MM.1S (cell line): ENCODE measurements at regions not wholly inside any gene's neighbourhood (a gene's known extent, or its start where the extent isn't known, plus 50 kb on each side); places are given as distances from the start of the nearest gene placed in this dataset.

Experiments
- DNase-seq: peaks from one replicate; pipeline ENCODE4 v3.0.0-alpha.2; 2015
- H2AFZ ChIP-seq: fragments of 300-600 bp; sonication (generic); 2 replicates; pipeline ENCODE4 v1.6.0; 2016; ENCODE audit warnings: antibody characterized with exemption, low read length
- H3F3A ChIP-seq: fragments of 300-600 bp; sonication (generic); 2 replicates; pipeline ENCODE4 v1.6.1; 2016; ENCODE audit warnings: mild to moderate bottlenecking, antibody characterized with exemption, low read length, moderate library complexity, mixed read lengths; ENCODE audit not compliant: insufficient read depth
- H3K27ac ChIP-seq: fragments of 300-600 bp; sonication (generic); 2 replicates; pipeline ENCODE4 v1.5.1; 2016; ENCODE audit warnings: mild to moderate bottlenecking, low read length
- H3K27me3 ChIP-seq: fragments of 300-600 bp; sonication (generic); replicated peaks from 2 replicates; pipeline ENCODE4 v1.6.0; 2016; ENCODE audit warnings: low read length; ENCODE audit not compliant: insufficient read depth
- H3K36me3 ChIP-seq: fragments of 300-600 bp; sonication (generic); replicated peaks from 2 replicates; pipeline ENCODE4 v1.6.1; 2016; ENCODE audit warnings: mild to moderate bottlenecking, low read length, mixed read lengths; ENCODE audit not compliant: insufficient read depth
- H3K4me1 ChIP-seq: fragments of 300-600 bp; sonication (generic); 2 replicates; pipeline ENCODE4 v1.6.1; 2016; ENCODE audit warnings: low read length, mixed read lengths
- H3K4me2 ChIP-seq: fragments of 300-600 bp; sonication (generic); 2 replicates; pipeline ENCODE4 v1.6.0; 2016; ENCODE audit warnings: low read depth, low read length
- H3K4me3 ChIP-seq: fragments of 300-600 bp; sonication (generic); 2 replicates; pipeline ENCODE4 v1.5.1; 2016; ENCODE audit warnings: low read length, mixed read lengths
- H3K79me2 ChIP-seq: fragments of 300-600 bp; sonication (generic); 2 replicates; pipeline ENCODE4 v1.6.1; 2016; ENCODE audit warnings: mixed run types, low read length, mixed read lengths
- H3K9ac ChIP-seq: fragments of 300-600 bp; sonication (generic); 2 replicates; pipeline ENCODE4 v1.6.1; 2016; ENCODE audit warnings: low read length, mixed read lengths
- H3K9me2 ChIP-seq: fragments of 300-600 bp; sonication (generic); replicated peaks from 2 replicates; pipeline ENCODE4 v1.6.1; 2016; ENCODE audit warnings: mild to moderate bottlenecking, low read length, mixed read lengths; ENCODE audit not compliant: insufficient read depth
- H3K9me3 ChIP-seq: fragments of 300-600 bp; sonication (generic); replicated peaks from 2 replicates; pipeline ENCODE4 v1.6.1; 2016; ENCODE audit warnings: mild to moderate bottlenecking, low read length, mixed read lengths; ENCODE audit not compliant: insufficient read depth
- H4K20me1 ChIP-seq: fragments of 300-600 bp; sonication (generic); 2 replicates; pipeline ENCODE4 v1.6.1; 2016; ENCODE audit warnings: mild to moderate bottlenecking, low read length, moderate library complexity, mixed read lengths; ENCODE audit not compliant: insufficient read depth
- EZH2 ChIP-seq: fragments of 300-600 bp; sonication (generic); optimal IDR thresholded peaks from 2 replicates; pipeline ENCODE3; 2017; ENCODE audit warnings: low read depth, mild to moderate bottlenecking, antibody characterized with exemption, low read length, mixed read lengths
- EZH2phosphoT487 ChIP-seq: fragments of 300-600 bp; sonication (generic); IDR thresholded peaks from 2 replicates; pipeline ENCODE4 v1.6.1; 2018; ENCODE audit warnings: antibody characterized with exemption, low read length
- TF ChIP-seq, protein P1 (sequence below): fragments of 300-600 bp; sonication (generic); IDR thresholded peaks from 2 replicates; pipeline ENCODE4 v1.5.1; 2016; ENCODE audit warnings: antibody characterized with exemption, low read length, mixed read lengths

- H3K9ac ChIP-seq: no peak overlapping the region
- no peaks in the 10 kb centered on the region for H3K36me3 ChIP-seq
- no peaks in the 10 kb centered on the region for H3K79me2 ChIP-seq
- no peak overlapping the region for H3K4me3 ChIP-seq
- H2AFZ ChIP-seq: no peak overlapping the region
- no peaks in the 10 kb centered on the region for H3K9me3 ChIP-seq
- TF ChIP-seq EZH2 (no peak), EZH2phosphoT487 (no peak)
- TF ChIP-seq, protein P1, sequence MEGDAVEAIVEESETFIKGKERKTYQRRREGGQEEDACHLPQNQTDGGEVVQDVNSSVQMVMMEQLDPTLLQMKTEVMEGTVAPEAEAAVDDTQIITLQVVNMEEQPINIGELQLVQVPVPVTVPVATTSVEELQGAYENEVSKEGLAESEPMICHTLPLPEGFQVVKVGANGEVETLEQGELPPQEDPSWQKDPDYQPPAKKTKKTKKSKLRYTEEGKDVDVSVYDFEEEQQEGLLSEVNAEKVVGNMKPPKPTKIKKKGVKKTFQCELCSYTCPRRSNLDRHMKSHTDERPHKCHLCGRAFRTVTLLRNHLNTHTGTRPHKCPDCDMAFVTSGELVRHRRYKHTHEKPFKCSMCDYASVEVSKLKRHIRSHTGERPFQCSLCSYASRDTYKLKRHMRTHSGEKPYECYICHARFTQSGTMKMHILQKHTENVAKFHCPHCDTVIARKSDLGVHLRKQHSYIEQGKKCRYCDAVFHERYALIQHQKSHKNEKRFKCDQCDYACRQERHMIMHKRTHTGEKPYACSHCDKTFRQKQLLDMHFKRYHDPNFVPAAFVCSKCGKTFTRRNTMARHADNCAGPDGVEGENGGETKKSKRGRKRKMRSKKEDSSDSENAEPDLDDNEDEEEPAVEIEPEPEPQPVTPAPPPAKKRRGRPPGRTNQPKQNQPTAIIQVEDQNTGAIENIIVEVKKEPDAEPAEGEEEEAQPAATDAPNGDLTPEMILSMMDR: no peak
- H3K9me2 ChIP-seq: no peaks in the 10 kb centered on the region
- 0 out of 2 replicates have a peak, but pooled peaks cover 7% of the 10 kb centered on the region for H3F3A ChIP-seq
- H3K27me3 ChIP-seq: no peaks in the 10 kb centered on the region
- H3K27ac ChIP-seq: no peak overlapping the region
- no peaks in the 10 kb centered on the region for H4K20me1 ChIP-seq
- H3K4me2 ChIP-seq: no peak overlapping the region
- H3K4me1 ChIP-seq: peaks cover 31% of the 10 kb centered on the region
- DNase-seq: peak; percentile 11
Measured at GRCh38 chr2:12504443-12504842, 212.3 kb upstream of the TRIB2 start.

GRCh38 chr2:12506846-12507245, 209.9 kb upstream of the TRIB2 start:
- no peak overlapping the region for H3K4me2 ChIP-seq
- no peaks in the 10 kb centered on the region for H3K27me3 ChIP-seq
- H3K4me3 ChIP-seq: no peak overlapping the region
- H3K79me2 ChIP-seq: no peaks in the 10 kb centered on the region
- H3K27ac ChIP-seq: no peak overlapping the region
- no peaks in the 10 kb centered on the region for H3K9me2 ChIP-seq
- no peak for TF ChIP-seq EZH2phosphoT487
- TF ChIP-seq, protein P1: no peak
- no peak for TF ChIP-seq EZH2
- DNase-seq: no peak
- no peaks in the 10 kb centered on the region for H3K36me3 ChIP-seq
- H4K20me1 ChIP-seq: no peaks in the 10 kb centered on the region
- no peak overlapping the region for H2AFZ ChIP-seq
- no peaks in the 10 kb centered on the region for H3K9me3 ChIP-seq
- peaks cover 21% of the 10 kb centered on the region for H3K4me1 ChIP-seq
- H3F3A ChIP-seq: 0 out of 2 replicates have a peak, but pooled peaks cover 5% of the 10 kb centered on the region
- H3K9ac ChIP-seq: no peak overlapping the region

GRCh38 chr2:12507295-12507694, 209.4 kb upstream of the TRIB2 start:
- no peaks in the 10 kb centered on the region for H3K9me2 ChIP-seq
- H2AFZ ChIP-seq: no peak overlapping the region
- no peaks in the 10 kb centered on the region for H4K20me1 ChIP-seq
- no peak overlapping the region for H3K4me2 ChIP-seq
- TF ChIP-seq EZH2 (no peak), EZH2phosphoT487 (no peak)
- TF ChIP-seq, protein P1: no peak
- no peaks in the 10 kb centered on the region for H3K27me3 ChIP-seq
- H3K4me3 ChIP-seq: no peak overlapping the region
- H3K9ac ChIP-seq: no peak overlapping the region
- H3K4me1 ChIP-seq: peaks cover 16% of the 10 kb centered on the region
- no peaks in the 10 kb centered on the region for H3K9me3 ChIP-seq
- 0 out of 2 replicates have a peak, but pooled peaks cover 5% of the 10 kb centered on the region for H3F3A ChIP-seq
- no peaks in the 10 kb centered on the region for H3K79me2 ChIP-seq
- peak; percentile 84 for DNase-seq
- no peaks in the 10 kb centered on the region for H3K36me3 ChIP-seq
- no peak overlapping the region for H3K27ac ChIP-seq
